Peyer's patch (tissue), 4 donors: ENCODE measurements at regions not wholly inside any gene's neighbourhood (a gene's known extent, or its start where the extent isn't known, plus 50 kb on each side); places are given as distances from the start of the nearest gene placed in this dataset.

Experiments used
- POLR2A ChIP-seq, 2 donors: fragments of 450-650 bp; IDR thresholded peaks; one replicate each; pipeline ENCODE4 v1.5.1; 2017; ENCODE audit warnings: antibody characterized with exemption in 2 of 2, mild to moderate bottlenecking in 2 of 2, moderate library complexity in 2 of 2
- TF ChIP-seq, protein P1 (sequence below), 6 experiments: fragments of 450-650 bp in 4 of 6; fragments of 200-600 bp in 2 of 6; sonication (generic) in 1 of 6; IDR thresholded peaks; one replicate each; pipeline ENCODE4 v1.5.1; 2017 to 2019; ENCODE audit warnings: antibody characterized with exemption in 6 of 6, mild to moderate bottlenecking in 3 of 6, moderate library complexity in 1 of 6

DNA sequence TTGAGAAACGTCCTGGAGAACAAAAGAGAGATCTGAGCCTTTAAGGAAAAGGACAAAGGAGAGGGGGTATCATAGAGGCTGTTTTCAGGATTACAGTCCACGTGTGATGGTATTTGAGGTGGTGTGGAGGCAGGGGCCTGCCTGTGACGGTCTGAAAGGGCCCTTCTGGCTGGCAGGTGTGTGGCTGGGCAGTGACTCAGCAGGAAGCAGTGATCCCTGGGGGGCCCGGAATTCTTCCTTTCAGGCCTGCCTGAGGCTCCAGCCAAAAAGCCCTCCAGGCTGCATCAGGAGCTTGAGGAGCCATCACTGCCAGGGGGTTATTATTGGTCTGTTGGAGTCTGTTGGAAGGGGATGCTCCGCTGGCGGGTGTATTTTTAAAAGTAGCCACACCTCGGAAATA, 97.2 kb upstream of the TMEM18 start:
- no peak for TF ChIP-seq POLR2A (IDR thresholded peaks at IDR 0.05)
- TF ChIP-seq, protein P1, sequence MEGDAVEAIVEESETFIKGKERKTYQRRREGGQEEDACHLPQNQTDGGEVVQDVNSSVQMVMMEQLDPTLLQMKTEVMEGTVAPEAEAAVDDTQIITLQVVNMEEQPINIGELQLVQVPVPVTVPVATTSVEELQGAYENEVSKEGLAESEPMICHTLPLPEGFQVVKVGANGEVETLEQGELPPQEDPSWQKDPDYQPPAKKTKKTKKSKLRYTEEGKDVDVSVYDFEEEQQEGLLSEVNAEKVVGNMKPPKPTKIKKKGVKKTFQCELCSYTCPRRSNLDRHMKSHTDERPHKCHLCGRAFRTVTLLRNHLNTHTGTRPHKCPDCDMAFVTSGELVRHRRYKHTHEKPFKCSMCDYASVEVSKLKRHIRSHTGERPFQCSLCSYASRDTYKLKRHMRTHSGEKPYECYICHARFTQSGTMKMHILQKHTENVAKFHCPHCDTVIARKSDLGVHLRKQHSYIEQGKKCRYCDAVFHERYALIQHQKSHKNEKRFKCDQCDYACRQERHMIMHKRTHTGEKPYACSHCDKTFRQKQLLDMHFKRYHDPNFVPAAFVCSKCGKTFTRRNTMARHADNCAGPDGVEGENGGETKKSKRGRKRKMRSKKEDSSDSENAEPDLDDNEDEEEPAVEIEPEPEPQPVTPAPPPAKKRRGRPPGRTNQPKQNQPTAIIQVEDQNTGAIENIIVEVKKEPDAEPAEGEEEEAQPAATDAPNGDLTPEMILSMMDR (IDR thresholded peaks at IDR 0.05): no peak
